Medulla oblongata (tissue), 1 donor: ENCODE measurements at regions not wholly inside any gene's neighbourhood (a gene's known extent, or its start where the extent isn't known, plus 50 kb on each side); places are given as distances from the start of the nearest gene placed in this dataset.

Experiments used
- DNase-seq: peaks from one replicate; pipeline ENCODE4 v3.0.0-alpha.2; 2015; ENCODE audit errors: extremely low spot score

GRCh38 chr7:131183072-131183471, 144.6 kb upstream of the MKLN1 start:
- DNase-seq = no peak

GRCh38 chr7:131183611-131184119, 144.0 kb upstream of the MKLN1 start:
- no peak for DNase-seq

- DNase-seq = no peak
Measured at GRCh38 chr7:131186816-131187215, 140.9 kb upstream of the MKLN1 start.

DNA sequence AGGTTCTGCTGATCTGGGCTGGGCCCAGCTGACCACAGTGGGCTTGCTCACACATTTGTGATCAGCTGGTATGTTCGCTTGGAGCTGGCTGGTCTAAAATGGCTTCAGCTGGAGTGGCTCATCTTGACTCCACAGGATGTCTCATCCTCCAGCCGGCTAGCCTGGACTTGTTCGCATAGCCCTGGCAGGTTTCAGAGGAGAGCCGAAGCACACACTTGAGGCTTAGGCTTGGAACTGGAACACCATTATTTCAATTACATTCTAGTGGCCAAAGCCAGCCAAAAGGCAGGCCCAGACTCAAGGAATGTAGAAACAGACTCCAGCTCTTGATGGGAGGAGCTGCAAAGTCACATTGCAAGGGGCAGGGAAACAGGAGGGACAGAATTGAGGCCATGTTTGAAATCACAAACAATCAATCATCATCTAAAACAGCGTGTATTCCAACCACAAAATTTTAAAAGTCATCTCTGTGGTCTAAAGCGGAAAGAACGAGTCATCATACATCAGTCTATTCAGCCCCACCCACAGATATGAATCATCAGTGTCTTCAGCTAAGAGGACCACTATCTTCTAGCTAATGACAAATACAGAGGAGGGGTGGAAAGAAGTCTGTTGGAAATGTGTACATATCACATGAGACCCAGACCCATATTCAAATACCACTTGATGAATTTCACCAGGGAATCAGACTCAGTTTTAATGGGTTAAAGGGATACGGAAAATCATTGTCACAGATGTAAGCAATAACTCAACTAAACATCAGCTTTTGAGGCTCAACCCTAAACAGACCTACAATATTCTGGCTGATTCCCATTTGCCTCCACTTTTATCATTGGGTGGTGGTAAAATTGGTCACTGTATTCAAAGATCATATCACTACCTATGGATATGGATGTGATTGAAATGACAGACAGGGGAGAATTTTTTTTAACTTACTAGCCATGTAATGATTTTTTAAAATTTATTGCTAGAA, 139.0 kb upstream of the MKLN1 start:
- no peak for DNase-seq

DNA sequence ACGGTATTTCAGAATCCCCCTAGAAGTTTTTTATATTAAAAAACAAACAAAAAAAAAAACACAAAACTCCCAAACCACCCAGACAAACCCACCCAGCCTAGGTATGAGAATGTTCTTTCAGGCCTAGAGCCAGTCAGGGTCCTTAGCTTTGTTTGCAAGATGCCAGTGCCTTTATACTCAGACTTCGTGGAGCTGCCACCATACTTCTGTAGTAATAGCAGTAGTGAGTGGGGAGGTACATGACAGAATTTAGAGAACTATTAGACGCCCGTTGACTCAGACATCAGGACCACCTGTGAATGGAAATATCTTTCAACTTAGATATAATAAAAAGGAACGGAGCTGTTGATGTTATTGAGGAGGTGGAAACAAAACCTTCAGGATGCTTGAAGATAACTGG, 138.2 kb upstream of the MKLN1 start:
- no peak for DNase-seq

DNA sequence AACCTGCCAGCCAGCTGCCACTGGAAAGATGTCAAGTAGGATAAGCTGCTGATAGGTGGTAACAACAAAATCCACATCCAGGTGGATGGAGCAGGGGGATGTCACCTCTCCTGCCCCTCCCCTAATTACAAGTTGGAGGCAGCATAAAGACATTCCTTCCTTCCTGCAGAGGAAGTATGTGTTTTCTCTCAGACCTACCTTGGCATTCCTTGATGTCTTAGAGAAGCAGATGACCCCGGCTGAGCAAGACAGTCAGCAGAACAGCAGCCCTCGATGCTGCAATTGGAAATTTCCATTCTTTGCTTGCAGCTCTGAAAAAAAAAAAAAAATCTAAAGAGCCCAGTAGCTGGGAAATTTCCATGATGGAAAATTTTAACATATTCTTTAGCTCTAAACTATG, 137.5 kb upstream of the MKLN1 start:
- no peak for DNase-seq

- no peak for DNase-seq
Measured at GRCh38 chr7:131190581-131190980, 137.1 kb upstream of the MKLN1 start.

GRCh38 chr7:131194070-131194865, 133.4 kb upstream of the MKLN1 start:
- DNase-seq = no peak

GRCh38 chr7:131196803-131197202, 130.9 kb upstream of the MKLN1 start:
- DNase-seq = peak; percentile 22

- DNase-seq = no peak
Measured at GRCh38 chr7:131197920-131198615, 129.6 kb upstream of the MKLN1 start.

DNA sequence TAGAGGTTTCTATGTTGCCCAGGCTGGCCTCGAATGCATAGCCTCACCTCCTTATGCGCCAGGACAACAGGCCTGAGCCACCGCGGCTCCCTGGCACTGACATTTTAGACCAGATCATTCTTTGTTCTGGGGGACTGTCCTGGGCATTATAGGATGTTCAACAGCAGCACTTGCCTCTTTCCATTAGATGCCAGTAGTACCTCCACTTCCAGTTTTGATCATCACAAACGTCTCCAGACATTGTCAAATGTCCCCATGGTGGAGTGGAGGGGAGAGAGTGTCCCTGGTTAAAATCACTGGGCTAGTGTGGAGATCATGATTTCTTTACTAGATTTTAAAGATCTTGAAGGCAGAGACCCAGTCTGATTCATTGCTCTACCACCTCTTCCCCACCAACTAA, 125.2 kb upstream of the MKLN1 start:
- no peak for DNase-seq

GRCh38 chr7:131203291-131203976, 124.2 kb upstream of the MKLN1 start:
- no peak for DNase-seq

- DNase-seq = no peak
Measured at GRCh38 chr7:131208777-131209176, 118.9 kb upstream of the MKLN1 start.

DNA sequence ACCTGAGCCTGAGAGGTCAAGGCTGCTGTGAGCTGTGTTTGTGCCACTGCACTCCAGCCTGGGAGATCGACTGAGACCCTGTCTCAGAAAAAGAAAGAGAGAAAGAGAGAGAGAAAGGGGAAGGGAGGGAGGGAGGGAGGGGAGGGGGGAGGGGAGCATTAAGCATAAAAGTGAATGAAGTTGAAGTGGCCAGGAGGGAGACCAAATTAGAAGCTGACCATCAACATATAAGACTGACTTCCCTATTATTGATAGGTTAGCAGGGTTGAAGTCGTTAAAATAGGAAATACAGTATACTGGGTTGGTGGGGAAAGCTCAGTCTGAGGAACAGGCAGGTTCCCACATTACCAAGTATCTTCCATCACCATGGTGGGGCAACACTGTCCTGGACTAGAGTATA, 117.1 kb upstream of the MKLN1 start:
- DNase-seq = no peak

GRCh38 chr7:131211500-131211899, 116.2 kb upstream of the MKLN1 start:
- DNase-seq = no peak

GRCh38 chr7:131212114-131212513, 115.6 kb upstream of the MKLN1 start:
- DNase-seq = no peak

- no peak for DNase-seq
Measured at GRCh38 chr7:131218727-131219128, 108.9 kb upstream of the MKLN1 start.

DNA sequence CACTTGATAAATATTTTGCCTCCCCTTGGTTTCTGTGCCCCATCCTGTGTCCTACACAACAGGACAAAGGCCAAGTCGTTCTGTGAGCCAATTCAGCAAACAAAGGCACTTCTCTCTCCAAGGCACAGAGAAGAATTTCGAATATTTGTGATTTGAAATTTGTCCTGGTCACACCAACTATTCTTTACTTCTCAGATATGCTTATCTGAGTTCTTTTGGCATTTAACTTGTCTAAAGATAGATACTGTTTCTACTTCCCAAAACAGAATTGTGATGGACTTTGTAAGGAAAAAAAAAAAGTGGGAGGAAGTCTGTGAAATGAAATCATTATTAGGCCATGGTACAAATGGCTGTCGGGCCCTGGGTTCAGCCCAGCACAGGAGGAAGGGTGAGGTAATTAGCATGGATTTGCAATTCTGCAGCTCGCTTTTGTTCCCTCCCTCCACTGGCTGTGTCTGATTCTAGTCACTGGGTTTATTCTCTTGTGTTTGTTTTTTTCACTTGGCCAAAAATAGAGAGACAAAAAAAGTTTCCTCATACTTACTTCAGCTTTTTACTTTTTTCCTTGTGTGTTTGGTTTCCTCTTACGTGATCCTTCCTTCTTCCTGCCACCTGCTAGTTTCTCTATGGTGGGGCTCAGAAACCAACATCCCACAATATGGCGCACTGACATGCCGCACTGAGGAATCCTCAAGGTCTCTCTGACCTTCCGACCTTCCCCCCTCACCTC, 108.2 kb upstream of the MKLN1 start:
- DNase-seq = peak; percentile 87

DNA sequence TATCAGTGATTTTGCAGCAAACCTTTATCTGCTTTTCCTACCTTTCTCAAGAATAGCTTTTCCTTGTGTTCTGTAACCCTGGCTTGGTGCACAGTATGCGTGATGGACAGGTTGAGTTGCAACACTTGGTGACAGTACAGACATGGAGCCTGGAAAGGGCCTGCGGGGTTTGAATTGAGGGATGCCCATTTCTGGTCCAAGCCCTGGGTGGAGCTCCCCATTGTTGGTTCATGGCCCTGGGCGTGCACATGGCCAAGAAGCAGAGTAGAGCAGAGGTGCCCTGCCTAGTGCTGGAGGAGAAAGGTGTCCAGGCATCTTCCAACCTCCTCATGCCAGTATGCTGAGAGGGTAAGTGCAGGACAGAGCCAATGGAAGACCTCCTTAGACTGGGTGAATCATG, 106.6 kb upstream of the MKLN1 start:
- no peak for DNase-seq

DNA sequence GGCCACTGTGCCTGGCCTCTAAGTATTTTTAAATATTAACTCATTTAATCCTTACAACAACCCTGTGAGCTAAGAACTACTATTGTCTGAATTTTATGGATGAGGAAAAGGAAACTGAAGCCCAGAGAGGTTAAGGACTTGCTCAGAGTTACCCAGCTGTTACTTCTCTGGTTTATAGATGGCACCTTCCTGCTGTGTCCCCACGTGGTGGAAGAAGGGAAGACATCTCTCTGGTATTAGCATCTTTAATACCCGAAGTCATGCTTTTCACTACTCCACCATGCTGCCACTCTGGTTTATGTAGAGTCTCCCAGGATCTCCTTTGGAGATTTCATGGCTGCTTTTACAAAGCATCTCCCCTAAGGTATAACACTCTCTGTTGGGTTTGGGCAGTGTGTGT, 105.5 kb upstream of the MKLN1 start:
- no peak for DNase-seq

DNA sequence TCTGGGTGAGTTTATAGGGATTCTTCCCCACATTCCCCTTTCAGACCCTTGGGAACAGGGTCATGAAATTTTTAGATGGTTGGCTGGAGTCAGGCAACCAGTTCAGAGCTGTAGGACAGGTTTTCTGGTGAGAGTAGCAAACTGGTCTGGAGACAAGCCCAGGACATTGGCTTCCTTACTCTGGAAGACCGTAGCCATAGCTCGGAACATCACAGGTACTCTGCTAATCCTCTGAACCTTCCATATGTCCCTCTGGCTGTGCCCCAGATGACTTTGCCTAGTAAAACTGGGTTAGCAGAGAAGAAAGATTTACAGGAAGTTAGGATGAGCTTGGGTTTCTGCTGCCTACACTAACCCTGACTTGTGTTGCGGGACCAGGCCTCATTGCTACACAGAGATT, 104.5 kb upstream of the MKLN1 start:
- no peak for DNase-seq
